Esophagus (tissue), 2 donors: ENCODE measurements at regions not wholly inside any gene's neighbourhood (a gene's known extent, or its start where the extent isn't known, plus 50 kb on each side); places are given as distances from the start of the nearest gene placed in this dataset.

ENCODE experiments used
- H3K27ac ChIP-seq, 2 donors: one replicate each; pipeline ENCODE4 v1.5.1; 2013; ENCODE audit warnings: low read depth in 2 of 2, mild to moderate bottlenecking in 2 of 2, inconsistent platforms in 1 of 2, low read length in 1 of 2, moderate library complexity in 1 of 2
- H3K27me3 ChIP-seq, 2 donors: one replicate each; pipeline ENCODE4 v1.6.1; 2013; ENCODE audit warnings: low read length in 2 of 2, control low read depth in 1 of 2, mild to moderate bottlenecking in 1 of 2; ENCODE audit not compliant: insufficient read depth in 2 of 2, control insufficient read depth in 1 of 2
- H3K36me3 ChIP-seq, 2 donors: one replicate each; pipeline ENCODE4 v1.6.1; 2013; ENCODE audit warnings: low read length in 1 of 2; ENCODE audit not compliant: control insufficient read depth in 2 of 2, insufficient read depth in 2 of 2
- H3K4me1 ChIP-seq, 2 donors: one replicate each; pipeline ENCODE4 v1.6.1; 2013; ENCODE audit warnings: low read length in 1 of 2; ENCODE audit not compliant: control insufficient read depth in 2 of 2, insufficient read depth in 2 of 2
- H3K4me3 ChIP-seq, 2 donors: one replicate each; pipeline ENCODE4 v1.5.1; 2013; ENCODE audit warnings: low read length in 2 of 2, mild to moderate bottlenecking in 2 of 2, low read depth in 1 of 2, moderate library complexity in 1 of 2
- H3K9me3 ChIP-seq, 2 donors: one replicate each; pipeline ENCODE4 v1.6.1; 2013; ENCODE audit warnings: mild to moderate bottlenecking in 2 of 2, low read depth in 1 of 2, low read length in 1 of 2, moderate library complexity in 1 of 2; ENCODE audit not compliant: control insufficient read depth in 2 of 2, insufficient read depth in 1 of 2
- WGBS, 2 donors: extraction: QIAGEN DNeasy Blood & Tissue Kit; methylation state at CpG; one replicate each; pipeline ENCODE4 v1.1.7; 2013; 5-methylcytosine and 5-hydroxymethylcytosine counted together
- donor health status: healthy with polysubstance abuse.
- donor health status: Bipolar disorder and iron deficiency.

DNA sequence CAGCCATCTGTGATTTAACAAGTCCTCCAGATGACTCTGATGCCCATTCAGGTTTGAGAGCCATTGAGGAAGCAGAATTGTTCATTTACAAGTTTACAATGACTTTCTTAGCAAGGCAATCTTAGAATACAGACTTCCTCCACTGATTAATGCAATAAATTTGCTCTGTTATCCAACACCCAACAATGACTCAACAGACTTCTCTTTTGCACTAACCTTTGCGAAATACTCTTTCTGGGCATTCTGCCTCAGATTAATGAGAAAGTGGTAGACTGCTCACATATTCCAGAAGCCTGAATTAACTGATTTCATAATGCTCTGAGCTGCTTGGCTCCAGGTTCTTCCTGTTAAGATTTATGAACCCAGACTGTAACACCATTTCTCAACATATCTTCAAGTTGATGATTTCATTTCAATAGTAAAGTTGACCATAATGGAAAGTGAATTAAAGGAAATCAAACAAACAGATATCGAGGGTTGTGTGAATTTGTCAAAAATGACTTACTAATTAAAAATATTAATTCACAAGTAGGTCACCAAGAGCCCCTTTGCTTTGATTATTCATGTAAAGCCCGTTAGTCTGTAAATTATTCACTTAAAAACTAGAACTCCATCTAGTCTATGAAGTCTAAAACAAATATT lies 70.5 kb upstream of the BLID start:
- Histone ChIP-seq H3K27me3 (no peaks in the 10 kb centered on the region), H3K36me3 (no peaks in the 10 kb centered on the region), H3K27ac (no peak overlapping the region), H3K4me1 (no peaks in the 10 kb centered on the region), H3K9me3 (peaks cover 0 to 2% of the 10 kb centered on the region in 2 donors), H3K4me3 (no peak overlapping the region)
- 45 to 54% methylated on average over 3 of the region's 3 CpGs for WGBS, 2 donors

DNA sequence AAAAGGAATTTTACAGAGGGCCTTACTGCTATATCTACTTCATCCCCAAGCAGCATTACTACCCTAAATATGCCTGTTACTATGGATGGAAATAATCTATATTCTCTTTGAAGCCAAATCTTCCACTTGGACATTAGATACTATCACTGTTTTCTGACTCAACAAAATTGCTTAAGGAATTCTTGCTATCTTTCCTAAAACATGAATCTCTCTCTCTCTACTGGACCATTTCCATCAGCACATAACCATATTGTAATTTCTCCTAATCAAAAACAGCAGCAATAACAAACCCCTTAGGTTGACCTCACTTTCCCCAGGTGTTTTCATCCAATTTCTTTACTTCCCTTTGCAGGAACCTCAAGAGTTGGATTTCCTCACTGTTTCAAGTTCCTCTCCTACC lies 67.9 kb upstream of the BLID start:
- H3K4me3 ChIP-seq: no peak overlapping the region
- no peaks in the 10 kb centered on the region for H3K36me3 ChIP-seq
- H3K9me3 ChIP-seq: peaks cover 0 to 2% of the 10 kb centered on the region in 2 donors
- no peaks in the 10 kb centered on the region for H3K27me3 ChIP-seq
- H3K4me1 ChIP-seq: no peaks in the 10 kb centered on the region
- H3K27ac ChIP-seq: no peak overlapping the region

DNA sequence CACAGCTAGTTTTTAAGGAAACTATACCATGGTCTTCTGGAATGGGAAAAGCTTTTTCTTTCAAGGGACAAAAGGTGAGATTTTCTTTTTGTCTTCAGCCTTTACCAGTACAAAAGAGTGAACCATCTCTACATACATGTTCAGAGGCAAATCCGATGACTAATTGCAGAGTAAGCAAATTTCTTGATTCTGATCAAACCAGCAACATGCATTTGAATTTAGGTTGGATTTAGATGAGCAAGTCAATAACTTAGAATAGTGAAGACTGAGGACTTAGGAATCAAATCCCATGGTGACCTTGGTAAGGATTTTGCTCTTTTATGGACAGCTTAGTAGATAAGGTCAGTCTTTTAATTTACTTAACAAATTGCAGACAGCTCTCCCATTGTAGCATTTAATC lies 65.9 kb upstream of the BLID start:
- peaks cover 0 to 2% of the 10 kb centered on the region in 2 donors for H3K9me3 ChIP-seq
- H3K36me3 ChIP-seq: no peaks in the 10 kb centered on the region
- H3K27me3 ChIP-seq: no peaks in the 10 kb centered on the region
- H3K4me1 ChIP-seq: no peaks in the 10 kb centered on the region
- 55 to 66% methylated on average over 1 of the region's 1 CpG for WGBS, 2 donors
- no peak overlapping the region for H3K4me3 ChIP-seq
- H3K27ac ChIP-seq: no peak overlapping the region

DNA sequence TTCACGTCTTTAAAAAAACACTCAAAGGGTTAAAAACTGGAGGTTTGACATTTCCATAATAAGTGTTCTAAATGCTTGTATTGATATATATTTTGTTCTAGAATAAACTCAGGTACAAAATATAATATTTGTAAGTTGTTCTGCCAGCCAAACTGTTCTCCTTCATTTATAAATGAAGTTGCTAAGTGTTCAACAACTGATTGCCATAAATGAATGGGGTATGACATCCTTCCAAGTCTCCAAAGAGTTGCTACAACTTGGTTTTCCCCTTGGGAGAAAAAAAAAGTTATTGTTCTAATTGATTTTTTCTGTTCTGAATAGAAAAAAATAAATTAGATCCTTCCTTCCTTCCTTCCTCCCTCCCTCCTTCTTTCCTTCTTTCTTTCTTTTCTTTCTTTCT lies 65.4 kb upstream of the BLID start:
- H3K27me3 ChIP-seq: no peaks in the 10 kb centered on the region
- 66 to 68% methylated on average over 1 of the region's 1 CpG for WGBS, 2 donors
- H3K27ac ChIP-seq: no peak overlapping the region
- peaks cover 0 to 2% of the 10 kb centered on the region in 2 donors for H3K9me3 ChIP-seq
- no peaks in the 10 kb centered on the region for H3K4me1 ChIP-seq
- no peak overlapping the region for H3K4me3 ChIP-seq
- H3K36me3 ChIP-seq: no peaks in the 10 kb centered on the region

GRCh38 chr11:122179961-122180834 lies 64.2 kb upstream of the BLID start:
- Histone ChIP-seq H3K36me3 (no peaks in the 10 kb centered on the region), H3K27ac (peak overlapping the region in 1 of 2 donors; percentile 38), H3K4me1 (no peaks in the 10 kb centered on the region), H3K4me3 (no peak overlapping the region), H3K9me3 (peaks cover 0 to 1% of the 10 kb centered on the region in 2 donors), H3K27me3 (no peaks in the 10 kb centered on the region)
- 46 to 53% methylated on average over 8 of the region's 8 CpGs for WGBS, 2 donors

DNA sequence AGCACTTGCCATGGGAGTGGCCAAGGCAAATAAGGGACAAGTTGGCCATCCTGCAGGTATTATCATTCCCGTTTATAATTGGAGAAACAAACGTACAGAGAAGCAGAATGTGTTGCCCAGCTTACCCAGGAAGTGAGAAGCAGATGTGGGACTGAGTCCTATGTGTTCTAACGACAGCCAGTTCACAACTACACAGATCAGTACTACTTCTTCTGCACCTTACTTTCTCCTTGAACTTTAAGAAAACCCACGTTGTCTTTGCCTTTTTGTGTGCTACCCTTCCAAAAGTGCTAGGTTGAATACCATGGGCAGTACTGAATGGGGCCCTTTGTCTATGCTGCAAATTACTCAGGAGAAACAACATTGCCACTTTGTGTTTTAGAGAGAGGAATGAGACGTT lies 62.8 kb upstream of the BLID start:
- no peak overlapping the region for H3K4me3 ChIP-seq
- WGBS, 2 donors: 61 to 71% methylated on average over 5 of the region's 5 CpGs
- no peaks in the 10 kb centered on the region for H3K36me3 ChIP-seq
- no peaks in the 10 kb centered on the region for H3K4me1 ChIP-seq
- no peak overlapping the region for H3K27ac ChIP-seq
- no peaks in the 10 kb centered on the region for H3K9me3 ChIP-seq
- no peaks in the 10 kb centered on the region for H3K27me3 ChIP-seq

- Histone ChIP-seq H3K27me3 (no peaks in the 10 kb centered on the region), H3K27ac (no peak overlapping the region), H3K9me3 (no peaks in the 10 kb centered on the region), H3K36me3 (no peaks in the 10 kb centered on the region), H3K4me1 (no peaks in the 10 kb centered on the region), H3K4me3 (no peak overlapping the region)
- 75 to 86% methylated on average over 1 of the region's 1 CpG for WGBS, 2 donors
Measured at GRCh38 chr11:122177238-122177637, 61.2 kb upstream of the BLID start.

DNA sequence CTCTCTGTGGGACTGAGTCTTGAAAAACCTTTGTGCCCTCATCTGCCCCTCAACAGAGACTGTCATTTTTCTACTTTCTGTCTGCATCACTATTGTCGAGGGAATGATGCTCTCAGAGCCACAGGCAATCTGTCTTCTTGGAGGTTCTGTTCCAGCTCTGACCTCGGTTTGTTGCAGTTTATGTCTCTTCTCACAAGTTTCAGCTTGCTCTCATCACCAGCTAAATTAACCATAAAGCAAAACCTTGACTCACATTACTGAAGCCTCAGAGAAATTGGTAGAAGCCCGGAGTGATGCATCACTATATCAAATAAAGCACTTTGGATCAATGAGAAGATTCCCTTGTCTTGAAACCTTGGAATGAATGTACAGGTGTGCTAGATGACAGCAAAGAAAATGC lies 60.6 kb upstream of the BLID start:
- Histone ChIP-seq H3K27ac (no peak overlapping the region), H3K9me3 (no peaks in the 10 kb centered on the region), H3K4me3 (no peak overlapping the region), H3K27me3 (no peaks in the 10 kb centered on the region), H3K36me3 (no peaks in the 10 kb centered on the region), H3K4me1 (no peaks in the 10 kb centered on the region)
- WGBS, 2 donors: 44 to 60% methylated on average over 3 of the region's 3 CpGs

- WGBS, 2 donors: 93 to 94% methylated on average over 3 of the region's 3 CpGs
- Histone ChIP-seq H3K27ac (no peak overlapping the region), H3K9me3 (no peaks in the 10 kb centered on the region), H3K4me1 (peaks cover 0 to 2% of the 10 kb centered on the region in 2 donors), H3K4me3 (no peak overlapping the region), H3K36me3 (no peaks in the 10 kb centered on the region), H3K27me3 (no peaks in the 10 kb centered on the region)
Measured at GRCh38 chr11:122175306-122175705, 59.3 kb upstream of the BLID start.

- Histone ChIP-seq H3K4me1 (peaks cover 0 to 2% of the 10 kb centered on the region in 2 donors), H3K36me3 (no peaks in the 10 kb centered on the region), H3K9me3 (no peaks in the 10 kb centered on the region), H3K4me3 (no peak overlapping the region), H3K27ac (no peak overlapping the region), H3K27me3 (no peaks in the 10 kb centered on the region)
- 75 to 83% methylated on average over 4 of the region's 4 CpGs for WGBS, 2 donors
Measured at GRCh38 chr11:122173587-122173986, 57.6 kb upstream of the BLID start.
